ENCODE measurements at regions not wholly inside any gene's neighbourhood (a gene's known extent, or its start where the extent isn't known, plus 50 kb on each side); places are given as distances from the start of the nearest gene placed in this dataset.

- in situ Hi-C loops (cut with MboI; ENCODE audit: low pct_unique_long_range_greater_than_20kb, low sequenced_read_pairs, unreplicated experiment) = no loop called here
- no peak for DNase-seq (ENCODE audit: low spot score)
Measured at GRCh38 chr18:24593401-24593800, 133.0 kb downstream of the HRH4 start.

DNA sequence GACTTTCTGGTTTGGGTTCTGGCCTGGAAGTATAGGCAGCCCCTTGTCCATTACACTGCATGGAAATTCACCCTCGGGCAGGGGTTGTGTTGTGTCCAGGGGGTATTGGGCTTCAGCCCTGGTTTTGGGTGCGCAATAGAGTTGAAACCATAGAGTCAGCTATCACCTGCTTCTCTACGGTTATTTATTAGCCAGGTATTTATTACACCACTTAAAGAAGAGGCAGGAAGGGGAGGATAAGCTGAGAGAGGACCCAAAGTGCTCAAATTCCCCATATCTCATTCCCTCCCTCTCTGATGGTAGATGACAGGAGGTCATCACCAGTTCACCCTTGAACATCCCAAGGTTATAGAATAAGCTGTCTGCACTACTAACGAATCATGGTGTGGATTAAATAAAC, 133.4 kb downstream of the HRH4 start:
- no peak for DNase-seq (ENCODE audit: low spot score)
- in situ Hi-C loops (cut with MboI; ENCODE audit: low pct_unique_long_range_greater_than_20kb, low sequenced_read_pairs, unreplicated experiment) = no loop called here
- TF ChIP-seq, protein P1, sequence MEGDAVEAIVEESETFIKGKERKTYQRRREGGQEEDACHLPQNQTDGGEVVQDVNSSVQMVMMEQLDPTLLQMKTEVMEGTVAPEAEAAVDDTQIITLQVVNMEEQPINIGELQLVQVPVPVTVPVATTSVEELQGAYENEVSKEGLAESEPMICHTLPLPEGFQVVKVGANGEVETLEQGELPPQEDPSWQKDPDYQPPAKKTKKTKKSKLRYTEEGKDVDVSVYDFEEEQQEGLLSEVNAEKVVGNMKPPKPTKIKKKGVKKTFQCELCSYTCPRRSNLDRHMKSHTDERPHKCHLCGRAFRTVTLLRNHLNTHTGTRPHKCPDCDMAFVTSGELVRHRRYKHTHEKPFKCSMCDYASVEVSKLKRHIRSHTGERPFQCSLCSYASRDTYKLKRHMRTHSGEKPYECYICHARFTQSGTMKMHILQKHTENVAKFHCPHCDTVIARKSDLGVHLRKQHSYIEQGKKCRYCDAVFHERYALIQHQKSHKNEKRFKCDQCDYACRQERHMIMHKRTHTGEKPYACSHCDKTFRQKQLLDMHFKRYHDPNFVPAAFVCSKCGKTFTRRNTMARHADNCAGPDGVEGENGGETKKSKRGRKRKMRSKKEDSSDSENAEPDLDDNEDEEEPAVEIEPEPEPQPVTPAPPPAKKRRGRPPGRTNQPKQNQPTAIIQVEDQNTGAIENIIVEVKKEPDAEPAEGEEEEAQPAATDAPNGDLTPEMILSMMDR (IDR thresholded peaks at IDR 0.05; ENCODE audit: extremely low read depth, insufficient read depth, missing control alignments) = no peak

More at GRCh38 chr18:24593401-24593800, 133.0 kb downstream of the HRH4 start:
- TF ChIP-seq, protein P1 (IDR thresholded peaks at IDR 0.05; ENCODE audit: extremely low read depth, insufficient read depth, missing control alignments) = no peak

- in situ Hi-C loops (cut with MboI; ENCODE audit: low pct_unique_long_range_greater_than_20kb, low sequenced_read_pairs, unreplicated experiment) = no loop called here
- TF ChIP-seq, protein P1 (IDR thresholded peaks at IDR 0.05; ENCODE audit: extremely low read depth, insufficient read depth, missing control alignments) = no peak
- no peak for DNase-seq (ENCODE audit: low spot score)
Measured at GRCh38 chr18:24595561-24596031, 135.2 kb downstream of the HRH4 start.

GRCh38 chr18:24600076-24600654, 139.7 kb downstream of the HRH4 start:
- DNase-seq (ENCODE audit: low spot score) = peak; percentile 34
- in situ Hi-C loops (cut with MboI; ENCODE audit: low pct_unique_long_range_greater_than_20kb, low sequenced_read_pairs, unreplicated experiment) = no loop called here
- TF ChIP-seq, protein P1 (IDR thresholded peaks at IDR 0.05; ENCODE audit: extremely low read depth, insufficient read depth, missing control alignments) = peak; percentile 57

DNA sequence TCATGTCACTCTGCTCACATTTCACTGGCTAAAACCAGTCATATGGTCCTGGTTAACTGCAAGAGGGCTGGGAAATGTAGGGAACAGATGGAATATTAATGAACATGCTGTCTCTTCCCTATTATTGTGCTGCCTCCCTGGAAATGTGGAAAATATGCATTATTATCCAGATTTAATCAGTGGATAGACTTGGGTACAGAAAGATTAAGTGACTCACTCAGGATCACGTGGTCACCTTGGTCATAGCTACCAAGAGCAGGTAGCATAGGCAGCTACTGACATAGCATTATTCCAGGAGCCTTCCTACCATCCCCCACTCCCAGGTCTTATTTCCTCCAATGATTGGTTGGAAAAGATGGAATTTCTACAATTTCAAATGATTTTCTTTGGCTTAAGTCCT, 141.1 kb downstream of the HRH4 start:
- DNase-seq (ENCODE audit: low spot score) = no peak
- in situ Hi-C loops (cut with MboI; ENCODE audit: low pct_unique_long_range_greater_than_20kb, low sequenced_read_pairs, unreplicated experiment) = no loop called here
- TF ChIP-seq, protein P1 (IDR thresholded peaks at IDR 0.05; ENCODE audit: extremely low read depth, insufficient read depth, missing control alignments) = no peak

DNA sequence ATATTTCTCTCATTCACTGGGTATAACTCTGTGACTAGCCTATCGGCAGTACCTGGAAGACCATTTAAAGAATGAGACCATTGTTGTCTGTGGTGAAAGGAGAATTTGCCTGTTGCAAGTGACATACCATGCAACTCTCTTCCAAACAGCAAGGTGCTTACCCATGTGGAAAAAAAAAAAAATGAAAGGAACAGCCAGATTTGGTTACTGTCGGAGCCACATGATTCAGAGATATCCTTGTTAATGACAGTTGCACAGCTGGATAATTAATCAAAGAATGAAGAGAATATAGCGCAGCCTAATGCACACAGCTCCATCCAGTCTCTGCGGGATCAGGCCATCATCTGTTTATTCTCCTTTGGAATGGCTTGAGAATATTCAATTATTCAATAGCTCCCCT, 141.8 kb downstream of the HRH4 start:
- DNase-seq (ENCODE audit: low spot score) = no peak
- TF ChIP-seq, protein P1 (IDR thresholded peaks at IDR 0.05; ENCODE audit: extremely low read depth, insufficient read depth, missing control alignments) = no peak
- in situ Hi-C loops (cut with MboI; ENCODE audit: low pct_unique_long_range_greater_than_20kb, low sequenced_read_pairs, unreplicated experiment) = no loop called here
